ENCODE measurements at regions not wholly inside any gene's neighbourhood (a gene's known extent, or its start where the extent isn't known, plus 50 kb on each side); places are given as distances from the start of the nearest gene placed in this dataset.

GRCh38 chr5:108521841-108522506 lies 140.1 kb upstream of the FBXL17 start:
- H3K4me3 ChIP-seq, result no peak overlapping the region
- 34 to 37% methylated on average over 4 of the region's 4 CpGs for WGBS, 2 donors
- no peaks in the 10 kb centered on the region for H3K9me3 ChIP-seq
- no peaks in the 10 kb centered on the region for H3K36me3 ChIP-seq
- DNase-seq (no peak), ATAC-seq (ENCODE audit: low FRiP score in 2 of 2) (peak; percentile 57 to 85)
- H3K27me3 ChIP-seq, result no peaks in the 10 kb centered on the region
- H3K4me1 ChIP-seq, result peaks cover 0 to 5% (median 2%) of the 10 kb centered on the region in 4 donors
- no peak for TF ChIP-seq POLR2AphosphoS5 (IDR thresholded peaks at IDR 0.05)
- no peak for TF ChIP-seq POLR2A (IDR thresholded peaks at IDR 0.05)
- peak; percentile 28 to 70 (median 61) for TF ChIP-seq CTCF (IDR thresholded peaks at IDR 0.05)
- peak overlapping the region in 1 of 4 donors; percentile 57 for H3K27ac ChIP-seq

DNA sequence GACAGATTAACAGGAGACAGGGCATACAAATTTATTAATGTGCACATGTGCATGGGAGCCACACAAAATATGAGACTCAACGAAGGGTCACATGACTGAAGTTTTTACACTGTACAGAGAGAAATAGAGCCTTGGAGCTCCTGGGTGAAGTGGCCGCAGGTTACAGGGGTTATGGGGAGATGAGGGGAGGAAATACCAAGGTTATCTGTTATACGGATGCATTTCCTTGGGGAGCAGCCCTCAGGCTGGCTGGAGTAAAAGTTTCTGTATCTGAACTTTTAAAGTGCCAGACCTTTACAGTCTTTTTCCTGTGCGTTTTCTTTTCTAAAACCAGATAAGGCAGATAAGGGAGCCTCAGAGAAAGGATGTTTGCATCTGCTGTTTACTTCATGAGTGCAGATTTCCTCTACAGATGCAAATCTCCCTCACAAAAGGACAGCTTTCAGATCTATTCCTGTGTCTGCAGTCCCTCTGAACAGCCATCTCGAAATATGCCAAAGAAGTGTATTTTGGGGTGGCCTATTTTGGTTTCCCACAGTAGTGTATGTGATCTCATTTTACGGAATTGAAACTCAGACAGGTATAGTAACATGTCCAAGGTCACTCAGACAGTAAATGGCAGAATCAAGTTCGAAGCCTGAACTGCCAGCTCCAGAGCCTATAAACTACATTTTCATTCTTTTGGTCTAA lies 139.3 kb upstream of the FBXL17 start:
- H3K27ac ChIP-seq, result peak overlapping the region in 1 of 4 donors; percentile 57
- H3K36me3 ChIP-seq, result no peaks in the 10 kb centered on the region
- peaks cover 0 to 5% (median 2%) of the 10 kb centered on the region in 4 donors for H3K4me1 ChIP-seq
- no peak for ATAC-seq (ENCODE audit: low FRiP score in 2 of 2)
- TF ChIP-seq POLR2A (IDR thresholded peaks at IDR 0.05) (no peak), EP300 (IDR thresholded peaks at IDR 0.05) (no peak), CTCF (IDR thresholded peaks at IDR 0.05) (no peak), POLR2AphosphoS5 (IDR thresholded peaks at IDR 0.05) (no peak)
- 26 to 27% methylated on average over 7 of the region's 7 CpGs for WGBS, 2 donors
- H3K4me3 ChIP-seq, result no peak overlapping the region
- no peaks in the 10 kb centered on the region for H3K9me3 ChIP-seq
- no peak for DNase-seq
- no peaks in the 10 kb centered on the region for H3K27me3 ChIP-seq

DNA sequence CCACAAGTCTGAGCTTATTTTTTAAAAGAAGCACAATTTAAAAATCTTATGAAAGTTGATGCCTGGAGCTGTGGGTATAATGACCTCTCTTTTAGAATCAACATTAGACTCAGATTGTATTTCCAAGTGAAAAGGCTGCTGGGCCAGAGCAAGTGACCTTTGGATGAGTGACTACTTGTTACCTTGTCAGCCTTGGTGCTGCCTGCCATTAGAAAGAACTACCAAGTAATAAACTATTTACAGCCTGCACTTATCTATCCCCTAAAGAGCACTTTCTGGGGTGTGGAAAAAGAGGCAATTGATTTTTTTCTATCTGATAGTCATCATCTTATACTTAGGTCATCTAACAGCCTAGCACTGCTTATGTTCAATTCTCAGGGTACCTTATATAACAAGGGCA lies 134.9 kb upstream of the FBXL17 start:
- DNase-seq (no peak), ATAC-seq (ENCODE audit: low FRiP score in 2 of 2) (no peak)
- TF ChIP-seq POLR2A (IDR thresholded peaks at IDR 0.05) (no peak), CTCF (IDR thresholded peaks at IDR 0.05) (no peak), POLR2AphosphoS5 (IDR thresholded peaks at IDR 0.05) (no peak), EP300 (IDR thresholded peaks at IDR 0.05) (no peak)
- Histone ChIP-seq H3K4me3 (no peak overlapping the region), H3K36me3 (no peaks in the 10 kb centered on the region), H3K9me3 (no peaks in the 10 kb centered on the region), H3K4me1 (peaks cover 0 to 2% (median 0%) of the 10 kb centered on the region in 4 donors), H3K27ac (no peak overlapping the region), H3K27me3 (no peaks in the 10 kb centered on the region)

GRCh38 chr5:108515517-108516105 lies 133.7 kb upstream of the FBXL17 start:
- Histone ChIP-seq H3K27ac (no peak overlapping the region), H3K36me3 (no peaks in the 10 kb centered on the region), H3K27me3 (no peaks in the 10 kb centered on the region), H3K9me3 (no peaks in the 10 kb centered on the region), H3K4me3 (no peak overlapping the region), H3K4me1 (no peaks in the 10 kb centered on the region)
- WGBS, 2 donors, result 53 to 59% methylated on average over 1 of the region's 1 CpG
- ATAC-seq (ENCODE audit: low FRiP score in 2 of 2), result no peak
- TF ChIP-seq POLR2A (IDR thresholded peaks at IDR 0.05), result no peak
- no peak for TF ChIP-seq CTCF (IDR thresholded peaks at IDR 0.05)
- TF ChIP-seq EP300 (IDR thresholded peaks at IDR 0.05), result no peak
- TF ChIP-seq POLR2AphosphoS5 (IDR thresholded peaks at IDR 0.05), result no peak
- DNase-seq, result no peak
